Ureter (tissue), 1 donor: ENCODE measurements at regions not wholly inside any gene's neighbourhood (a gene's known extent, or its start where the extent isn't known, plus 50 kb on each side); places are given as distances from the start of the nearest gene placed in this dataset.
A peak's percentile ranks its signal among the peaks of the same experiment; 100 is the strongest.
"Not testable (repeated sequence)": the region's sequence is repeated elsewhere in the genome, so short reads cannot be mapped to it uniquely, and the experiment has no call there.

Source experiments
- DNase-seq: peaks from one replicate; pipeline ENCODE4 v3.0.0-alpha.2; 2020; ENCODE audit warnings: low spot score
- donor health status: DM: yes; HTN: yes; CAD: no.

DNA sequence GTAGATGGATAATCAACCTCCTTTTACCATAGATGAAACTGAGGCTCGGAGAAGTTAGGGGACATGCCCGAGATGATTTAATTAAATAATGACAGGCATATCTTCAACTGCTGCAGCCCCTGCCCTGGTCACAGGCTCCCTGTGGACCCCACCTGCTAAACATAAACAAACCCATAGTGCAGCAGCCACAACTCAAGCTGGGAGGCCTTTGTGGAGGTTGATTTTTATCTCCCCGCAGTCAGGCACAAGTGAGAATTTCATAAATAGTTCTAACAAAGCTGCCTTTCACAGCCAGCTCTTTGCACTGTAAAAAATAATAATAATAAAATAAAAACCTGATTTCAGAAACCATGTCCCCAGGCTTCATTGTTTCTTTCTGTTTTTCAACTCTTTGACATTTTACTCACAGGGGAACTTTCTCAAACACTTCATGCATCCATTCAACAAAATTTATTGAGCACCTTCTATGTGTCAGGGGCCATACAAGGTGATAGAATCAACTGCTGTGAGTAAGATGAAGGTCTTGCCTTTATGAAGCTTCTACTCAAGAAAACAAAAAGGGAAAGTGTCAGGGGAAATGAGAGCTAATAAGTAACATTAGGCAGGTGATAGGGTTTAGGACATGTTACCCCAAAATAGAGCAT lies 393.6 kb upstream of the PROK2 start:
- DNase-seq = no peak

DNA sequence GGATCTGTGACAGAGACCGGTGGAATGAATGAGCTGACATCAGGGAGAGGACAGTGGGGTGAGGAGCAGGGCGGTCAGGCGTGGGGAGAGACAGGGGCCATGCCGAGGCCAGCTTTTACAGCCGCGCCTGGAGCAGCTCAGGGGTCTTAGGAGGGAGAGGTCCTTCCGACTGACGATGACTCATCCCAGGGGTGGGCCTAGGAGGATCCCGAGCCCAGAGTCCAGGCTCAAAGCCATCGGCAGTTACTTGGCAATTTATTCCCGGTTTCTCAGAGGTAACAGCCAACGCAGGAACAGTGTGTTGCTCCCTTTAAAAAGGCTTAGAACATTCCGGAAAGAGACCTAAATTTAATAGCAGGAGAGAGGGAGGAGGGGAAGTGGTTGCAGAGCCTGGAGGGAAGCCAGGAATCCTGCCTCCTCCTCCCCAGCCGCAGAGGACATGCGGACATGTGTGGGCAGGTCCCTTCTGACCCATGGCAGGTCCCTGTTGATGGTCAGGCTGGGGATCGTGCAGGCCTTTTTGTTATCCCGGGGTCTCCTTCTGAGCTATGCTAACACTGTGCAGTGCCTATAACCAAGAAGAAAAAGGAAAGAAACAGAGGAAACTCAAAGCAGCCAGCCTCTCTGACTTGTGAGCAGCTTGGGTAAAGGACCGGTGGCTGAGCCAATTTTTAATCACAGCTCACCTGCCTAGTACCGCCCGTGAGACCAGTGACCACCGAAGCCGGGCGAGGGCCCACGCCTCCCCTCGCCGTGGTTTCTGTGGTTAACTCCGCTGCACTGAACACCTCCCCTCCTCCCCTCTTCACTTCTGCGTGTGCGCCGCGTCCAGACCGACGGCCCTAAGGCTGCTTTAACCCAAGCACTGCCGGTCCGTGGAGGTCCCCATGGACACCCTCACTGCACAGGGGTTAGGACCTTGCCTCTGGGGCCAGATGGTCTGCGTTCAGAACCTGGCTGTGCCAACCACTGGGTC lies 392.4 kb upstream of the PROK2 start:
- peak; percentile 80 for DNase-seq

DNA sequence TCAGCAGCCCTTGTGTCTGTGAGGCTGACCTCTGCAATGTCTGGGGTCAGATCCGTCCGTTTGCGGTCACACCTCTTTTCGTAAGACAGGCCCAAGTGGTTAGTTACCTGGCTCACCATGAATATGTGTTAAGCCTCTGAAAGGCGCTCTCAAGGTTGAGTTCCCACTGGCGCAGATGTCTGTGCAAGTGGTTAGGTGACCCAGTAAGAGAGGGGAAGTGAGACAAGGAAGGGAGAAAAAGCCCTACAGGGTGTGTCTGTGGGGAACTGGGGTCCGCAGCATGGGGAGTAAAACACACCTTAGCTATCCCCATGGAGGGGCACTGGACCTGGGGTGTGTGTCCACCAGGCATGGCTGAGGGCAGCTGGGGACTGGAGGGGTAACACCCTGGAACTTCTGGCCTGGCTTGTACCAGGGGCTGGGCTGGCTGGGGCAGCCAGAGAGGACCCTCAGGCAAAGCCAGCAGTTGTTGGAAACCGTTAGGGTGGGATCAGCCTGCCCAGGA lies 391.6 kb upstream of the PROK2 start:
- DNase-seq = no peak

DNA sequence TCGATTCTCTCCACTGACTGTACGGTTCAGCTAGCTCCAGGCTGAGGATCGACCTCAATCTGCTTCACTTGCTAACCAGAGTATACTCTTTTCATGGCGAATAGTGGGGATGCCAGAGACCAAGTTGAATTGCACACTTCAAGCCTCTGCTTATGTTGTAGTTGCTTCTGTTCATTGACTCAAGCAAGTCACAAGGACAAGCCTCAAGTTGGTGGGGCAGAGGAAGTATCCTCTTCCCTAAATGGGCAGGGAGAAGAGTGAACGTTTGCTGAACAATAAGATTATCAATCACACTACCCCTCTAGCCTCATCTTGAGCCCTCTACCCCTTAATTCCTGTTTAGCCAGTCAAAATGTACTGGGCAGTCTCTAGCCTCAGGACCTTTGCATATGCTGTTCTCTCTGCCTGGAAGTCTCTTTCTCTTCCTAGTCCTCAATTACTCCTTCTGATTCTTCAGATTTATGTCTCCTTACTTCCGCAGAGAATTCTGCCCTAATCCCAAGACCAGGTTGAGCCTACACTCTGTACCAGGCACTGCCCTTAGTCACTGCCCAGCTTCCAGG lies 390.4 kb upstream of the PROK2 start:
- no peak for DNase-seq

DNA sequence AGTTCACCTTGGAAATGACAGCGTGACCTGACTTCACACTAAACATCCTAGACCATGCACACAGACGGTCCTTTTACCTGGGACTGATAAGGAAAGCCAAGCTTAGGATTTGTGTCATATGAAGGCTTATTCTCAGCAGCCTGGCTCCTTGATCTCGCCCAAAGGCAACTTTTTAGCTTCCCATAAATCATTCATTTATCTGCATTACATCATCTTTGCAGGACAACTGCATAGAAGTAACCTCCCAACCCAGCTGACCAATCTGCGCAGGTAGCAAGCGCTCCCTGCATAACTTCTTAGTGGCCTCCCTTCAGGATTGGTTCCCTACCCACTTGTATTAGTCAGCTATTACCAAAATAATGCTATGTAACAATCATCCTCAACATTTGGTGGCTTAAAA lies 389.9 kb upstream of the PROK2 start:
- DNase-seq = no peak

DNA sequence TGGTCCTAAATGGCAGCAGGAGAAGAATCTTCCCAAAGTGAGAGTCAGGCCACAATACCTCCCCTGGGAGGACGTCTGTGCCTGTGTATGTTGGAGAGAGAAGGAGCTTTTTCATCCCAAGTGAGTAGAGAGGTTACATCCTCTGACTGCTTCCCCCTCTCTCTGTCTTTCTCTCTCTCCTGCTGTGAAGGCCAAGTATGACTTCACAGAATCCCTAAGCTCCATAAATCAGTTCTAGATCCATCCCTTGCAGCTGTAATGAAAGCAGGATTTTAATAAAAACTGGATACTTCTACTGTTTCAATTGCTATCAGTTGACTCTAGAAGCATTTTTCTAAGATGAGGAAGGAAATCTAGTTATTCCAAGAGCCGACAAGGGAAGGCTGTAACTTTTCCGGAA lies 389.1 kb upstream of the PROK2 start:
- no peak for DNase-seq

DNA sequence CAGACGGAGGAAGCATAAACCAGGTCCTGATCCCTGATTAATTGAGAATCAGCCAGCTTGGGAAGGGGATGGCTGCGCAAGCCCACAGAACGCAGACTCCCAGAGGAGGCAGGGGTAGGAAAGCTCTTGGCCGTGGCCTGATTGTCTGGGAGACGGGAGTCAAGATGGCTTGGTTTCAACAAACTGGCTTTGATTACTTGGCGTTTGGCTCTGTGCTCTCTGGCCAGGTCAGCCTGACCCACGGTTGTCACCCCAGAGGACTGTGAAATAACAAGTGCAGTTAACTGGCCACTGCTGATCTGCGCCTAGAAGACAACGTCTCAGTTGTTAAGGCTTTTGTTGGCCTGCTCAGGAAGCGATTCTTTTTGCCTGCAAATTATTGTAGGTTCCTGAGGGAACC lies 387.0 kb upstream of the PROK2 start:
- no peak for DNase-seq

DNA sequence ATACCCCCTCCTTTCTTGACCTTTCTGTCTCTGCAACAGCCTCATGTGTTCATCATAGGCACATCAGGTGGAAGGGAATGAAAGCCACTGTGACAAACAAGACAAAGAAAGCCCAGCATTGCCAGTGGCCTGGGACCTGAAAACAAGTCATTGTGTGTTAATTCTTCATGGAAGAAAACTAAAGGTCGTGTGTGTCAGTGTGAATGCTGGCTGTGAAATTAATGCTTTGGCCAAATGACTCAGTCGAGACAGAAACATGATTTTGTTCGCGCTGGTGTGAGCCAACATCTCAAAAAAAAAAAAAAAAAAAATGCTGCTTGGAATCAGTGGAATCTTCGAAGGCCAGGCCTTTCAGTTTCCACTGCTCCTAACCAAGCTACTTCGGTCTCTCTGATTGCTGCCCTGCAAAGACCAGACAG lies 386.5 kb upstream of the PROK2 start:
- DNase-seq = no peak

DNA sequence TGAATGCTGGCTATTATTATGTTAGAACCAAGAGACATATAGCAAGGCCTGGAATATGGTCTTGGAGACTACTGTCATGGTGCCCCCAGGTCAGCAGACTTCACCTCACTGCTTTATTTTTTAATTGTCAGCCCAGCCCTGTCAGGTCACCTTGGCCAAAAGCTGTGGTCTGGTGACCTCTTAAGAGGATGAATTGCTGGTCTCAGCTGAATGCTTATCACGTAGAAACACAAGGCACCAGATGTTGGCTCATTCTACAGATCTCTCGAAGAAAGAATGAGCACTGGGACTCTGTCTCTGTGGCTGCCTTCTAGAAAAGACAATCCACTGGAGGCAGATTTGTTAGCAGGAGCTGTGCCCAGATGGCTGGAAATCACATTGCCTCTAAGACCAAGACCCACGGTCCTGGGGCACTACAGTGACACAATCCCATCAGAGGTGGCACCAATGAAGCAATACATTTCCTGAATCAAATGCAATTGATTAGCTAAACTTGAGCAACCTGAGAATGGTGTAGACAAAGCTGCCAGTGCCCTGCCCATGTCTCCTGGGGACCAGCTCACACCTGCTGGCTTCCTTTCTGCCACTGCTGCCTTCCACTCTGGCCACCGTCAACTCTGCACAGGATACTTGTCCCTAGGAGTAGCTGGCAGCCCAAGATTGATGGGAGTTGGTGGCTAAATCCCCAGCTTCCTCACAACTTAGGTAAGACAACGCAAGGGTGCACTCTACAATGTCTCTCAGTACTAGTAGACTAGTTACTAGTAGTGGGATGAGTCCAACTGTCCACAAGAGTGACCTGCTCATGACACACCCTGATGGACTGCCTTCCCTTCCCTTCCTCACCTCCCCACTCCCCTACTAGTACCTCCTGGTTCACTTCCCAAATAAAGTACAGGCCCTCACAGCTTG lies 384.9 kb upstream of the PROK2 start:
- no peak for DNase-seq

DNA sequence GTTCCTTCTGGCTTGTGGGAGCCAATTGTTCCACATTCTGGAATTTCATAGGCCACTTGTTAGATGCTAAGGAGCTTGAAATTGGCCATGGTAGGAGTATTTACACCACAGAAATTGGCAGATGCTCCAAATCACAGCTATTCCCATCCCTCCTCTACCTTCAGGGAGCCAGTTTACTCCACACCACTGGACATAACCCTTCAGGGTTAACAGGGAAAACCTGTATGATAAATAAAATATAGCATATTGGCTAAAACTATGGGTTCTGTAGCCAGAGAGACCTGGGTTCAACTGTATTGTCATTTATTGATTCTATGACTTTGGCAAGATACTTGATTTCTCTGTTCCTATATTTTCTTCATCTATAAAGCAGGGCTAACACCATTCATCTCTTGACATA lies 384.2 kb upstream of the PROK2 start:
- DNase-seq = no peak

- no peak for DNase-seq
Measured at GRCh38 chr3:72165808-72166207, 380.9 kb upstream of the PROK2 start.

DNA sequence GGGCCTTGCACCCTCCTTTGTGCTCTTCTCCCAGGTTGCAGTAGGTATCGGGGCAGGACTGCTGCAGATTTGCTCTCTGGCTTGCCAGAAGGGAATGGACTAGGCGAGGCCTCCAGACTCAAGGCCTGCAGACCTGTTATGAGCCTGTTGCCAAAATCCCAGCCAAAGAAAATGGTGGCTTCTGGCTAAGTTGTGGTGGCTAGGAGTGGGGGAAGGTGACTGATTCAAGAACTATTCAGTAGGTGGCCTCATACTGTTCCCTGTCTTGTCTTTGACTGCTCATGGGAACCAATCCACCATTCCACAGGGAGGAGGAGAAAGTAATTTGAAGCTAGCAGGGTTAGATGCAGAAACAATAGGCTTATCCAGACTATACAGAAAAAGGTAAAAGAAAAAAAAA lies 380.4 kb upstream of the PROK2 start:
- DNase-seq = no peak

DNA sequence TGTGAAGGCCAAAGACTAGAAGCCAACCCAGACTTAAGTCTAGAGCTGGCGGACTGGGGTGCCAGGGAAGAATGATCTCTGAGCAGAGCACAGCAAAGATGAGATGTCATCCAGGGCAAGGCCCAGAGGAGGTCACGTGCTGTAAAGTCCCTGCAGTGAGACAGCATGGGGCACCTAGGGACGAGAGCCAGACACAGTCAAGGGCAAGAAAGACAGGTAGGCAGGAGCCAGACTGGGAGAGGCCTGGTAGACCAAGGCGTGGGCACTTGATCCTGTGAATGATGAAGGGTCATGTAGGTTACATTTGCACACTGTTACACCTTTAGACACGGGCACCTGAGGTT lies 379.7 kb upstream of the PROK2 start:
- DNase-seq = no peak

DNA sequence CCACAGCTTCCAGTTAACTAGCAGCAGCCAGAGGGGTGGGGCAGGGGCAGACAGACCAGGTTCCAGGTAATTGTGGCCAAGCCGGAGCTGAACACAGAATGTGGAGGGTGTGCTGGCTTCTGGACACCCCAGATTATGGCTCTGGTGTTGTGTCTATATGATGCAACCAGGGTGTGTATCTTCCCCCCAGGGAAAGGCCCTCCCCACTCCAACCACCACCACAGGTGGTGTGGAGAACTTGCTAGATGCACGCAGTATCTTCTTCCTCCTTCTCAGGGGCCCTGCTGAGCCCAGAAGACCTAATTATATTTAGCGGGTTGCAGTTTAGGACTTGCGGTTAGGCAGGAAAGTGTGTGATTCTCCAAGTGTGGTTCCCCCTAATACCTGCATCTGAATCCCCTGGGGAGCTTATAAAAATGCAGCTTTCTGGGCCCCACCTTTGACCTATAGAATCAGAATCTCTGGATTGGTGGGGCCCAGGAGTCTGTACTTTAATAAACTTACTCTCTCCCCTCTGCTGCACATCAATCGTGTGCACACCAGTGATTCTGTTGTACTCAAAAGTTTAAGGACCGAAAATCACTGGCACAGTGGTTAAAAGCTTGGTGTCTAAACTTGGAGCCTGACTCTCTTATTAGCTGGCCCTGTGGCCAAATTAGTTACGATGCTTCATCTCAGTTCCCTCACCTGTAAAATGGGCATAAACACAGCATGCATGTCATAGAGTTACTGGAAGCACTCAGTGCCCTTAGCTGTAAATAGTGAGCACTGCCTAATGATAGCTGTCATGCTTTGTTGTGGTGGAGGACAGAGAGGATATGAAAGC lies 379.1 kb upstream of the PROK2 start:
- no peak for DNase-seq

DNA sequence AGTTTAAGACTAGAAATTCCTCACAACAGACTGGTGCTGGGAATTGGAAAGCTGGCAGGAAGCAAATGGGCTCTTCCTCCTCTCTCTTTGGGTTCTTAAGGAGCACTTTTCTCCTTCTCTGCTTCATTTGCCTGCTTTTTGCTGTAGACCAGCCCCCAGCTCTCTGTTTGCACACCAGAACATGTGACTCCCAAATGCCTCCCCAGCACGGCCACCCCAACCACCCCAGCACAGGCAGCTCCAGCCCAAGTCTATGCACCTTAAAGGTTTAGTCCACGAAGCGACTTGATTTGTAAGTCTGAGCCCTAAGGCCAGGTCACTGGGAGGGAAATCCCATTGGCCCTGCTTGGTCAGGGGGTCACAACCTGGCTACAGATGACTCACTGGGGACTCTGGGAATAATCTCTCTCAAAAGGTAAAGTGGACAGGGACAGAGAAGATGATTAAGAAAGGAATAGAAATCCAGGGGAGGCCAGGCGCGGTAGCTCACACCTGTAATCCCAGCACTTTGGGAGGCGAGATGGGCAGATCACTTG lies 377.8 kb upstream of the PROK2 start:
- no peak for DNase-seq

DNA sequence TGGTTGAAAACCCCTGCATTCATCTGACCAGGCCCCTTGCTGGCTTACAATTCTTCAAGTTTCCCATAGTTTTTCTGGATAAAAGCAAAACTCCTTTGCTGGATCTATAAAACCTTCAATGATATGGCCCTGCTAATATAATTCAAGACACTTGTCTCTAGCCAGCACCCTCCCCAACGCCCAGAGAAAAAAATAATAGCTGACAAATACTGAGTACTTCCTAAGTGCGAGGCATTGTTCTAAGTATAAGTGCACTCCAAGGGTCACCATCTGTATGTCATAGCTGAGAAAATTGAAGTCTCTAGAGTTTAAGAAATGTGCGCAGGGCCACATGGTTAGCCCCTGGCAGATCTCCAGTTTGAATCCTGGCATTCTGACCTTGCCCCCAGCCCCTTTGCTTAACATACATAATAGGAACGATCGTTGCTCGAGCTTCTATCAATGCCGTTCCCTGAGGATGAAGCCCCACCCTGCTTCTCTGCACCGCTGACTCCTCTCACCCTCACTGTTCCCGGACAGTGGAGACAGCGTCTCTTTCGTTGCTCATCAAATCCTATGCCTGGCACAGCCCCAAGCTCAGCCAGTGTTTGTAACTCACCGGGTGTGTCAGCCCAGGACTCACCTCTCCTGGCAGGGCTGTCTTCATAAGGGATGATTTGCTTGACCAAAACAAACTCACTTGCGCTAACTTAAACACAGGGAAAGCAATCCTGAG lies 377.1 kb upstream of the PROK2 start:
- no peak for DNase-seq

DNA sequence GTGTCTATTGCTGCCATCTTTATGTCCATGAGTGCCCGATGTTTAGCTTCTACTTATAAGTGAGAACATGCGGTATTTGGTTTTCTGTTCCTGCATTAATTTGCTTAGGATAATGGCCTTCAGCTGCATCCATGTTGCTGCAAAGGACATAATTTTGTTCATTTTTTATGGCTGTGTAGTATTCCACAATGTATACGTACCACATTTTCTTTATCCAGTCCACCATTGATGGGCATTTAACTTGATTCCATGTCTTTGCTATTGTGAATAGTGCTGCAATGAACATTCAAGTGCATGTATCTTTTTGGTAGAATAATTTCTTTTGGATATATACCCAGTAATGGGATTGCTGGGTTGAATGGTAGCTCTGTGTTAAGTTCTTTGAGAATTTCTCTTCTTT lies 376.3 kb upstream of the PROK2 start:
- not testable (repeated sequence) for DNase-seq

- DNase-seq = no peak
Measured at GRCh38 chr3:72160351-72160750, 375.4 kb upstream of the PROK2 start.

DNA sequence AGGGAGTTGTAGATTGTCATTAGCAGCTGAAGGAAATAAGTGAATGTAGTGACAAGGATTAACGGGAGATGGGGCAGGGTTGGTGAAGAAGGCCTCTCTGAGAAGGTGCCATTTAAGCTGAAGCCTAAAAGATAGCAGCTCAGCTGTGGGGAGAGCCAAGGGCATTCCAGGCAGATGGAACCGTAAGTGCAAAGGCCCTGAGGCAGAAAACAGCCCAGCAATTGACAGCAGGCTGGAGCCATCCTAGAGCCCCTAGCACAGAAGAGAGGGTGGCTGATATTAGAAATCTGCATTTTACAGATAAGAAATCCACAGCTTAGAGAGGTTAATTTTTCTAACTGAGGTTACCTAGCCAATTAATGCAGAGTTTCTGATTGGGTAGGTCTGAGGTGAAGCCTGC lies 374.5 kb upstream of the PROK2 start:
- no peak for DNase-seq
